Anterior cingulate cortex (tissue), 58 donors: ENCODE measurements at regions not wholly inside any gene's neighbourhood (a gene's known extent, or its start where the extent isn't known, plus 50 kb on each side); places are given as distances from the start of the nearest gene placed in this dataset.
"Not testable (repeated sequence)": the region's sequence is repeated elsewhere in the genome, so short reads cannot be mapped to it uniquely, and the experiment has no call there.

ENCODE experiments used
- DNase-seq, 58 donors: peaks; one replicate each; lab custom pipeline; 2025; lab: John Stamatoyannopoulos, UW

DNA sequence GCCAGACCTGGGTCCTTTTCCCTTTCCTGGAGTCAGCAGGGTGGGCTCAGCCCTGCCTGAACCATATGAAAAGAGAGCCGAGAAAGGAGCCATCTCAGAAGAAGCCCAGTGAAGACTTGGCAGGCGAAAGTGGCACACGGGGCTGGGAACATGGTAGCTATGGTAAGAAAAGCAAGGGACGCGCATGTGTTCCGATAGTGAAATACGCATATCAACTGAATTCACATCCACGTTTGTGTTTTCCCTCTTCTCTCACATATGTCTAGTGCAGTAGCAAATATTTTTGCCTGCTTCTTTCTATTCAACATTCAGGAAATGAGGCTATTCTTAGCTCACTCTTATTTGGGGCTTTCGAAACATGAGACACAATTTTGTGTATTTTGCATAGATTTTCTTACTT lies 54.1 kb upstream of the PEG3 start:
- peak in 1 of 58 donors; percentile 1 for DNase-seq

DNA sequence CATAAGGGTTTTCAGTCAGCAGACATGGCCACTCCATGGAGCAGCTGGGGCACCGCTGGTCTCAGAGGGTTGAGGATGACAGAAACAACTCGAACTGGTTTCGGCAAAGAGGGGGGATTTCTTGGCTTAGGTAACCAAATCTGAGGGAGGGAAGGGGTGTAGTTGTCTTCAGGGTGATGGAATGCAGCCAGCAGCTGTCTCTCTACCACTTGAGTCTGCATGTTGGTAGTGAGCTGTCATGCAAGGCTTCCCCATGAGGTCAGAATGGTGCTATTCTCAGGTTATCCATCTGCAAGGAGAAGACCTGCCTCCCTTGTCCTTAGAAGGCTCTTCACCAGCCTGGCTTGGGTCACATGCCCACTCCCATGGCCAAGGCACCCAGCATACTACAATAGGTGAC lies 55.6 kb upstream of the PEG3 start:
- peak in 1 of 58 donors; percentile 1 for DNase-seq

DNA sequence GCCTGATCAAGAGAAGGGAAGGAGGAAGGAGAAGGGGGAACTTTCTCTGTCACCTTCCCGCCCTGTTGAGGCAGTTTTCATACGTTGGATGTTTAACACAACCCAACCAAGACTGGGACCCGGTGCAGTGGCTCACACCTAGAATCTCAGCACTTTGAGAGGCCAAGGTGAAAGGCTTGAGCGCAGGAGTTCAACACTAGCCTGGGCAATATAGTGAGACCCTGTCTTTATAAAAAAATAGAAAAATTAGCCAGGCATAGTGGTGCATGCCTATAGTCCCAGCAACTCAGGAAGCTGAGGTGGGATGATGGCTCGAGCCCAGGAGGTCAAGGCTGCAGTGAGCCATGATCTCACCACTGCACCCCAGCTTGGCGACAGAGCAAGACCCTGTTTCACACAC lies 59.4 kb upstream of the PEG3 start:
- DNase-seq, result no peak

DNA sequence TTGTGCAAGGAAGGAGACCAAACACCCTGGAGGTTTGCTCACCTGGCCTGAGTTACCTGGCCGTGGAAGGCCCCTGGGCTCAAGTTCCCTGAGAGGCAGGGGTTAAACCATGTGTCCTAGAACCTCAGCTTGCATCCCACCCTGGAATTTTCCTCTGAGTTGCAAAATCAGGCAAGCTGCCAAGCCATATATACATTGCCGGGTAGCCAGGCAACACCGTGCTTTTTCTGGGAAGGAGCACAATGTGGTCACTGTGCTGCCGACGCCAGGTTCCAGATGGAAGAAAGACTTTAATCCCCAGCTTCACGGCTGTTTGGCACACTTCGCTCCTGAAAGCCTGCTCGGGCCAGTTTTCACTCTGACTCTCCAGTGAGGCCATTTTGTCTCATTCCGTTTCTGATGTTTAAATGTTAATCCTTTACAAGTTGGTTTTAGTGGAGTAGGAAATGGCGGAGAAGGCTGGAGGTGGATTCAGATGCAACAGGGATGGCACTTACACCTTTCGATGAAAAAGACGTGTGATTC lies 60.1 kb upstream of the PEG3 start:
- DNase-seq, result peak in 16 of 58 donors; percentile 1 to 42 (median 15)

DNA sequence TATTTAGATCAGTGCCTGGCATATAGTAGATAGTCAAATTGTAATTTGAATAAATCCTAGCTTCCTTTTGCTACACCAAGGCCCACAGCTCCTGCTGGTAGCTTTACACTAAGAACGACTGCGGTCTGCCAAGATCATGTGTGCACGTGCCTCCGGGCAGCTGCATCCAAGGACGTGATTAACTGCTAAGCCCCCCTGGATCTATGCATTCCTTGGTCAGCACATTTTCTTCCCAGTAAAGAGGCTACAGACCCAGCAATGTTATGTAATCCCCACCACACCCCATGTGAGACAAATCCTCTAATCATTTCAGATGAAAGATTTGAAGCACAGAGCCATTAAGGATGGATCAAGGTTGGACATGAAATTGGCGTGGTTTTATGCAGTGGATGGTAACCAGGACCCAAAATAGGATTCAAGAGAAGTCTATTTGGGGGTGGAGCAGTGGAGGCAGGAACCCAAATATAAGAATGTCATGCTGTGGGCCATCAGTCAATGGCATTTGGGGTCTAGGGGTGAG lies 65.2 kb upstream of the PEG3 start:
- DNase-seq, result no peak

DNA sequence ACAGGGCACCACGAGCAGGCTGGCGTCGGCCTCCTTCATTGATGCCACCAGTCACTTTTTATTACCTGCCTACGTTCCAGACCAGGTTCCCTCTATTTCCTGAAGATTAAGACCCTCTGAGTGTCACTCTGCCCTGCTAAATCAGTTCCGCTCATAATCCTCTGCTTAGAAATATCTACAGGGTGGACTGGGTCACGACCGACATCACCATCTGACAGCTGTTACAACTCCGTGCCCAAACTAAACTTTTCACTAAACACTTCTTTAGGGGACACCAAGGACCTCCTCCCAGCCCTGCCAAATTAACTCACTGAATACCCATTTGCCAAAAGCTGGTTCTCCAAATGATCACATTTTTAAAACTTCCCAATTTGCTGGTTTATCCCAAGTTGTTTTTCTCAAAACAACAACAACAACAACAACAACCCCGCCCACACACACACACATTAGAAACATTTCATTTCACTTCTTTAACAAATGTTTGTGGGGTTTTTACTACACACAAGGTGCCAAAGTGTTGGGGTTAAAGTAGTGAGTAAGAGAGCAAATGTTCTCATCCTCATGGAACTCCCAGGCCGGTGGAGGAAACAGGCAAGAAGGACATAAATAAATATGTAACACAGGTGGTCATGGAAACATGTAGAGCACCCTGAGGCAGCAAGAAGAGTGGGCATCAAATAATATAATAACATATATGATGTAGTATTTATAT lies 72.0 kb upstream of the PEG3 start:
- no peak for DNase-seq

DNA sequence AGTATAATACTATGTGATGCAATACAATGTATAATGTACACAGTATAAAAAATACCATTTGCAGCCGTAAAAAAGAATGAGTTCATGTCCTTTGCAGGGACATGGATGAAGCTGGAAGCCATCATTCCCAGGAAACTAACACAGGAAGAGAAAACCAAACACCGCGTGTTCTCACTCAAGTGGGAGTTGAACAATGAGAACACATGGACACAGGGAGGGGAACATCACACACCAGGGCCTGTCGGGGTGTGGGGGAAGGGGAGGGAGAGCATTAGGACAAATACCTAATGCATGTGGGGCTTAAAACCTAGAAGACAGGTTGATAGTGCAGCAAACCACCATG lies 72.6 kb upstream of the PEG3 start:
- not testable (repeated sequence) for DNase-seq

DNA sequence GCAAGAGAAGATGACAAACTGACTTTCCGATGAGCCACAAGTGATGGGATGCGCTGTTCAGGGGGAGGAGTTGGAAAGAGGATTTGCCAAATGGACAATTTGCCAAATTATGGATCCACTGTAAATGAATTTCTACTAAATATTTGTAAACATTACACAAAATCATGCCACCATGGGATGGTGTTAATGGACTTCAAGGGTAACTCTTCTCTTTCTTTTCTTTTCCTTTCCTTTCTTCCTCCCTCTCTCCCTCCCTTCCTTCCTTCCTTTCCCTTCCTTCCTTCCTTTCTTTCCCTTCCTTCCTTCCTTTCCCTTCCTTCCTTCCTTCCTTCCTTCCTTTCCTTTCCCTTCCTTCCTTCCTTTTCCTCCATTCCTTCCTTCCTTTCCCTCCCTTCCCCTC lies 76.0 kb upstream of the PEG3 start:
- DNase-seq, result no peak

DNA sequence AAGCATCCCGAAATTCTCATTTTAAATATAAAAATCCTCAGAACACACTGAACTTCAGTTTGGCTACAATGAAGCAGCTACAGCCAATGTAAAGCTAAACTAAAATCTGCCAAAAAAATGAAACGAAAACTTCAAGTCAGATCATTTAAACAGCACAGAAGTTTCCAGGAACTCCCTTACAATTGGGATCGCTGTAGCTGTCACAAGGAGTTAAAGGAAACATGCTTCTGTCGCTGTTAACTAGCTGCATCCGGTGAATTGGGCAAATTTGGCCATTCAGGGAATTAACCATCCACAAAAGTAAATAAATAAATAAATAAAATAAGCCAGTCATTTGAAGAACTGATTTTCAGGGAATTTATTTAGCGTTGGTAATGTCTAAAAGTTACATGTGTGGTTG lies 77.0 kb upstream of the PEG3 start:
- no peak for DNase-seq

DNA sequence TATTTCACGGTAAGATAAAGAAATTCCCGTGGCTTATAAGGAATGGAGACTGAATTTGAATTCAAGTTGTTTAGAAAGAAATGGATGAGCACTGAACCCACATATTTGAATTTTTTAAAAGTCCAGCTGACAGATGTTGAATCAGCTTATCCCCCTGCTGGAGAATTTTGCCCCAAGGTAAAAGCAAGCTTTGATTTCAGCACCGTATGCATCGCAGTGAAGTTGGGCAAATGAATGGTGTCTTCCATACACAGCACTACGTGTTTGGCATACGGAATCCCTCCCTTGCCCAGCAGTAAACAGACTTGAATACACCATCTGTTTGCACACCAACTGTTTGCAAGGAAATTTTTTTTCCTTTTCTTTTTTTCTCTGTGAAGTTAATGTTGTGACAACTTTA lies 77.5 kb upstream of the PEG3 start:
- DNase-seq, result peak in 21 of 58 donors; percentile 1 to 17 (median 11)

DNA sequence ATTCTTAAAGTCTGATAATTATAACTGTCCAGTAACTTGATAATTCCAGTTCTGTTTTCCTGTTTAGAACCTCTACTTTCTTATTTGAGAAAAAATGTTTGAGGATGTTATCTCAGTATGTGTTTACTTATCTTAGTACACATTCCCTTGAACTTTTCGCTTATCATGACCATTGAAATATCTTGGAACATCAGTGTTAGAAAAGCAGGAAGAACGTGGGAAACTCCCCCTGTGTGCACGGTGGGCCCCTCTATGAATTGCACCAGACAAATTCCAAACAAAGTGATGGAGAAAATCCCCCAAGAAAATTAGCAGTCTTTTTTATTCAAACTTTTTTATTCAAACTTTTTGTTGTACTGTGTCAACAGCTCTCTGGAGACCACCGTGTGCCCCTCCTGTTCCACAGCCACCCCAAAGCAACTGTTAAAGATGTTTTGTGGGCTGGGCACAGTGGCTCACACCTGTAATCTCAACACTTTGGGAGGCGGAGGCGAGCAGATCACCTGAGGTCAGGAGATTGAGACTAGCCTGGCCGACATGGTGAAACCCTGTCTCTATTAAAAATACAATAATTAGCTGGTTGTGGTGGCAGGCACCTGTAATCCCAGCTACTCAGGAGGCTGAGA lies 78.3 kb upstream of the PEG3 start:
- no peak for DNase-seq

DNA sequence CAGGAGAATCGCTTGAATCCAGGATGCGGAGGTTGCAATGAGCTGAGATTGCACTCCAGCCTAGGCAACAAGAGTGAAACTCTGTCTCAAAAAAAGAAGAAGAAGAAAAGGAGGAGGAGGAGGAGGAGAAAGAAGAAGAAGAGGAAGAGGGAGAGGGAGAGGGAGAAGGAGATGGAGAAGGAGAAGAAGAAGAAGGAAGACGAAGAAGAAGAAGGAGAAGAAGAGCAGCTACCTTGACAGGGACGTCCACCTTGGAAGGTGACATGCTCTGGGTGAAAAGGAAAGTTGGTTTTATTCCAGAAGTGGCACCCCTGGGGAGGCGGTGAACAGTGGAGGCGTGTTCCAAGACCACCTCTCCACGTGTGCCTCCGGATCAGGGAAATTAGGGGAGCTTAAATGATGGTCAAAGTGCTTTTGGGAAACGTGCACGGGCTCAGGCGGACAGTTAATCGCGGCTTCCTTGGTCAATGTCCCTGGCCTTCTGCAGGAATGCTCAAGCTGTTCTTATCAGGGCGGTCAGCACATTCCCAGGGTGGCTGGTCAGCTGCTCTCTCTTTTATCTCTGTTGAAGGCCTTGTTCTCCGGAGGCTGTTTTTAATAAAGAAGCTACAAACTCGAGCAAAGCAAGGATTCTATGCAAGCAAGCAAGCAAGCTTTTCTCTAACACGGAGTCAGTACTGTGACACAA lies 78.9 kb upstream of the PEG3 start:
- DNase-seq, result no peak

DNA sequence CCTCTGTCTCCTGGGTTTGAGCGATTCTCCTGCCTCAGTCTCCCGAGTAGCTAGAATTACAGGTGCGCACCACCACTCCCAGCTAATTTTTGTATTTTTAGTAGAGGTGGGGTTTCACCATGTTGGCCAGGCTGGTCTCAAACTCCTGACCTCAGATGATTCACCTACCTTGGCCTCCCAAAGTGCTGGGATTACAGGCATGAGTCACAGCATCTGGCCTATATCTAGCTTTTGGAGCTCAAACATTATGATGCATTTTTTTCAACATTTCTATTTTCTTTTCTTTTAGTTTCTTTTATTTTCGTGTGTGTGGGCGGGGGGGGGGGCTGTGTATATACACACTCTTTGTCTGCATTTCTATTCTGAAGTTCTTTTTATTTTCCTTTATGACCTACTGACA lies 85.6 kb upstream of the PEG3 start:
- not testable (repeated sequence) for DNase-seq

DNA sequence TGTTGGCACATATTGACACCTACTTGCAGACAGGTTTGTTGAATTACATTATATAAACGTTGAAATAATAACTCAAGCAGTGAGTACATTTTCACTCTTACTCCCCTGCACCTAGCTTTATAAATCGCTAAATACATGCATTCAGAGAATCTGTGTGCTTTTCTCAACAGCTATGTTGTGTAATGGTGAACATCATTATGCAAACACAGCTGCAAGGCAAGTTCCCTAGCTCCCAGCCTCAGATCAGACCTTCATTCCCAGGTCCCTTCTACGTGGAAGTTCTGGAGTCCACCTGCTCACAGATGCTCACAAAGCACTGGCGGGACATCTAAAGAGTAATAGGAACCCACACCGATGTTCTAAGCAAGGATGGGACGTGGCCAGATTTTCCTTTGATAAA lies 86.8 kb upstream of the PEG3 start:
- DNase-seq, result no peak

DNA sequence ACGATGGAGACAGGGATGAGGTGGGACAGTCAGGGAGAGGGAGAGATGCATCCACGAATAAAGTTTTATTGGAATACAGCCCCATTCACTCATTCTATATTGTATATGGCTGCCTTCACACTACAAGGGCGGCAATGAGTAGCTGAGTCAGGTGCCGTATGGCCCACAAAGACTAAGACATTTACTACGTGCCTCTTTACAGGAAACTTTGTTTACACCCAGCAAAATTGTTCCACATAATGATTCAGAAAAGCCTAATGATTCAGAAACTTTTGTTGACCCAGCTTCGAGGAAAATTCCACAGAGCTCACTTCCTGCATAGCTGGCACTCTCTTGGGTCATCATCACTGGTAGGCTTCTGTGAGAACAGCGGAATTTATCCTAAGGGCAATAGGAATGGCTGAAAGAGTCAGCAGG lies 87.3 kb upstream of the PEG3 start:
- no peak for DNase-seq

DNA sequence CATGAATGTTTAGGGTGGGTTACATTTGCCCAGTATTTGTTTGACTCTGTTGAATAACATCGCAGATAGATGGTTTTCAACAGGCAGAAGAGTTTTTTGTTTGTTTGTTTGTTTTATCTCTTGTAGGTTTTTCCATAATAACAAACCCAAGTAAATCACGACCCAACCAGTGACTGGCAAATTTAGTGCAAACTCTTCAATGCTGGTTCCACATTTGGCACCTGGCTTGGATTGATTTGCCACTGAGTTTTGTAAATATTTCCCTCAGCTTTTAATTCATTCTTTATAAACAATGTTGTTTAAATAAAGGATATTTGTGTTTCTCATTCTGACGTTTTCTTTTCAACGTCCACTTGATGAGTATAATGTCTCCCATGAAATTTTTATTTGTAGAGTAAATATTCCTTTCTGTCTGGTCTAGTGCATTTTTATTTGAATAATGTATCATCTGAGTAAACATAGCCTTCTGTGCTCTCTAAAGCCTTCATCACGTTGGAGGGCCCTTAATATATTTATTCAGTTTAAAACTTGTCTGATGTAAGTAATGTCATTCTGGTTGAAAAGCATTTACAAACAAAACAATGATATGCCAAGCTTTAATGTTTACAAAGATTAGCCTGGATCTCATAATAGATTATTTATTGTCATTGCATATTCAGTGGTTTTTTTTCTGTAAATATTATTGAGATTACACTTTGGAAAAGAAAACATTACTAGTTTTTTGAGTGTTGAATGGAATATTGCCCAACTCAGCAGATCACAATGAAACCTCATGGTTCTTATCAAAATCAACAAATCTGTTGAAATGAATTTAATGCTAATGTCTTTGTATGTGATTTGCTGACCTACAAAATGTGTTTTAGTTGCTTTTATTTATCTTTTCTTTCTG lies 90.4 kb upstream of the PEG3 start:
- DNase-seq, result no peak

DNA sequence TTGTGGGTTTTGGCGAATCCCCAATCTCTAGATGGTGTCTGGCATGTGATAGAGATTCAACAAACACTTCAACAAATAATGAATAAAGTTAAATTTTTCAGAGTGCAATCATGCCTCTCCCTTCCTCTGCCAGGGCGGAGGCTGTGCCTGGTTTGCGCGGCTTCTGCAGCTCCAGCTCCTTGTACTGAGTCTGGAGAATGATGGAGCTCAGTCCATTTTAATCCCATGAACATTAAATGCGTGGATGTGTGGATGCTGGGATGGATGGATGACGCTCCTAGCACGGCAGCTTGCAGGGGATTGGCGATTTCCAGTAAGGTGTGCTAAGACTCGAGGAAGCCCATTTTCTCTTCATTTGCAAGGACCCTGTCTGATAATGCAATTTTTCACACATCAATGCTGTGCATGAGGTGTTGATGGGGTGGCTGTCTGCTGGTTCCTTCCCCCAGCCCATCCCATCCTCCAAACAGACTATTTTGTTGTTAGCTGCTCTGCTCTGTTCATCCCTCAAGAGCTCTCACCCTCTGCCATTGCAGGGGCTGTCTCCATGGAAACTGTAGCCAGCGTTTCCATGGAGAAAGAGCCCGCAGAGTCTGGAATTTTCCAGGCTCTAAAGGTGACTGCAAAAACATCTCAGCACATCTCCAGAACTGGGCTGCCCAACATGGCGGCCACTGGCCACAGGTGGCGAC lies 92.6 kb upstream of the PEG3 start:
- peak in 33 of 58 donors; percentile 0 to 73 (median 22) for DNase-seq

DNA sequence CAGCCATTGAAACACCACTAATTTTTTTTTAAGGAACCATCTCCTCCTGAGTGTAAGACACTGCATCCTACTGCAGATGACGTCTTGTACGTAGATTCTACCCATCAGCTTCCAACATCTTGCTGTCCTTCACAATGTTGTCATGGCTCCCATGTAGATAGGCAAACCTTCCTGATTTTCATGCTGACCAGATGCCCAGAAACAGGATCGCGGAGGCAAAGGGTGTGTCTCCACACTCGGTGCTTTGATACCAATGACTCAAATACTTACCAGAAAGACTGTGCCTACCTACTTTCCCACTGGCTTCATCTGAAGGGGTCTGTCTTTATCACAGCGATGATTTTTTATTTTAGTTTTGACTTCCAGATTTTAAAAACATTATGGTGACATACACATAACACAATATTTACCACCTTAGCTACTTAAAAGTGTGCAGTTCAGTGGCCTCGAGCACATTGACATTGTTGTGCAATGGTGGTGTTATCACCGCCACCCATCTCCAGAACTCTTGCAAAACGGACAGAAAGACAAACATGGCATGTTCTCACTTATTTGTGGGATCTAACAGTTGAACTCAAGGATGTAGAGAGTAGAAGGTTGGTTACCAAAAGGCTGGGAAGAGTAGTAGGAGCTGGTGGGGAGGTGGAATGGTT lies 94.0 kb upstream of the PEG3 start:
- DNase-seq, result no peak

DNA sequence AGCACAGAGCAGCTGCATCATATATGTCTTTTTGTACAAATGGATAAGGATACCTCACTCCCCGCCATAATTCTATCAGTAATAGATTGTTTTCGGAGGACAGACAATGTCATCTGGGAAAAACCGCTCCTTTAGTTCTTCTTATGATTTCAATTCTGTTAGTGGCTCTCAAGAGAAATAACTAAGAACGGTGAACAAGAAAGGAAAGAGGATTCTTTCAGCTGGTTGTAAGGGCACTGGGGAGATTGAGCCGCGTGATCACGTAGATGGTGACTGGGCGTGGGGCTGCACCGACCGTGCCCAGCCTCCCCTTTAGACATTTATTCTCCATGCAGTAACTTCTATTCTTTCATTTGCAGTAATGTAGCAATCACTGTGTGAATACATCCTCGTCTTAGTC lies 99.4 kb upstream of the PEG3 start:
- no peak for DNase-seq
